C4-2B (cell line): ENCODE measurements at regions not wholly inside any gene's neighbourhood (a gene's known extent, or its start where the extent isn't known, plus 50 kb on each side); places are given as distances from the start of the nearest gene placed in this dataset.

Experiments used
- ZFX ChIP-seq: fragments of 450-650 bp; IDR thresholded peaks from 2 replicates; pipeline ENCODE4 v1.6.1; 2017
- TF ChIP-seq, protein P1 (sequence below): fragments of 450-650 bp; conservative IDR thresholded peaks from 2 replicates; pipeline ENCODE4 v1.5.1; 2017; ENCODE audit warnings: mild to moderate bottlenecking

DNA sequence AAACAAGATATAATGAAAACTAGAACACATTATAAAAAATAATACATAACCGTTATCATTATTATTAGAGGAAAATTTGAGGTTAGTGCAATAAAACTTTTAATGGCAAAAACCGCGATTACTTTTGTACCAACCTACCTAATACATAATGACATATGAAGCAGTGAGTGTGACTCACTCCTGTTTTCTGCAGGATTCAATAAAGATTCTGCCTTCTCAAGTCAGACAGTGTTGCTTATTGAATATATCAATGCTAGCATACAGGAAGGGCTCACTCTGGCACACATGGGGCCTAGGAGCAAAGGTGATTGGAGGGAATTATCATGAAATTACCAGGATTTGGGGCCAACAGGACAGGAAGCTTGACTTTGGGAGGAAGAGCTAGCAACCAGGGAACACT is 230.8 kb upstream of the CEP162 start:
- TF ChIP-seq, protein P1, sequence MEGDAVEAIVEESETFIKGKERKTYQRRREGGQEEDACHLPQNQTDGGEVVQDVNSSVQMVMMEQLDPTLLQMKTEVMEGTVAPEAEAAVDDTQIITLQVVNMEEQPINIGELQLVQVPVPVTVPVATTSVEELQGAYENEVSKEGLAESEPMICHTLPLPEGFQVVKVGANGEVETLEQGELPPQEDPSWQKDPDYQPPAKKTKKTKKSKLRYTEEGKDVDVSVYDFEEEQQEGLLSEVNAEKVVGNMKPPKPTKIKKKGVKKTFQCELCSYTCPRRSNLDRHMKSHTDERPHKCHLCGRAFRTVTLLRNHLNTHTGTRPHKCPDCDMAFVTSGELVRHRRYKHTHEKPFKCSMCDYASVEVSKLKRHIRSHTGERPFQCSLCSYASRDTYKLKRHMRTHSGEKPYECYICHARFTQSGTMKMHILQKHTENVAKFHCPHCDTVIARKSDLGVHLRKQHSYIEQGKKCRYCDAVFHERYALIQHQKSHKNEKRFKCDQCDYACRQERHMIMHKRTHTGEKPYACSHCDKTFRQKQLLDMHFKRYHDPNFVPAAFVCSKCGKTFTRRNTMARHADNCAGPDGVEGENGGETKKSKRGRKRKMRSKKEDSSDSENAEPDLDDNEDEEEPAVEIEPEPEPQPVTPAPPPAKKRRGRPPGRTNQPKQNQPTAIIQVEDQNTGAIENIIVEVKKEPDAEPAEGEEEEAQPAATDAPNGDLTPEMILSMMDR, result no peak
- no peak for TF ChIP-seq ZFX
